ENCODE measurements at regions not wholly inside any gene's neighbourhood (a gene's known extent, or its start where the extent isn't known, plus 50 kb on each side); places are given as distances from the start of the nearest gene placed in this dataset.

- H3K9me3 ChIP-seq = no peaks in the 10 kb centered on the region
- no peak overlapping the region for H3K4me3 ChIP-seq
- no peak for DNase-seq (ENCODE audit: low spot score)
Measured at GRCh38 chr3:194865061-194865460, 179.4 kb downstream of the FAM43A start.

GRCh38 chr3:194865615-194866014 lies 179.9 kb downstream of the FAM43A start:
- Histone ChIP-seq H3K9me3 (no peaks in the 10 kb centered on the region), H3K36me3 (no peaks in the 10 kb centered on the region), H3K27ac (no peak overlapping the region), H3K4me1 (ENCODE audit: control insufficient read depth in 1 of 2, low read depth in 2 of 2) (no peaks in the 10 kb centered on the region), H3K4me3 (no peak overlapping the region), H3K27me3 (replicated peaks; ENCODE audit: insufficient read depth) (no peaks in the 10 kb centered on the region)
- no peak for TF ChIP-seq CTCF (IDR thresholded peaks at IDR 0.05)
- no peak for ATAC-seq (ENCODE audit: insufficient number of reproducible peaks, low FRiP score, low read depth)
- no peak for DNase-seq (ENCODE audit: low spot score)

More at GRCh38 chr3:194865061-194865460, 179.4 kb downstream of the FAM43A start:
- Histone ChIP-seq H3K4me1 (ENCODE audit: control insufficient read depth in 1 of 2, low read depth in 2 of 2) (no peaks in the 10 kb centered on the region), H3K27me3 (replicated peaks; ENCODE audit: insufficient read depth) (no peaks in the 10 kb centered on the region), H3K36me3 (no peaks in the 10 kb centered on the region), H3K27ac (no peak overlapping the region)
- ATAC-seq (ENCODE audit: insufficient number of reproducible peaks, low FRiP score, low read depth) = no peak
- no peak for TF ChIP-seq CTCF (IDR thresholded peaks at IDR 0.05)

- no peak for ATAC-seq (ENCODE audit: insufficient number of reproducible peaks, low FRiP score, low read depth)
Measured at GRCh38 chr3:194866236-194866635, 180.6 kb downstream of the FAM43A start.

GRCh38 chr3:194867270-194867983 lies 181.7 kb downstream of the FAM43A start:
- Histone ChIP-seq H3K36me3 (no peaks in the 10 kb centered on the region), H3K27me3 (replicated peaks; ENCODE audit: insufficient read depth) (no peaks in the 10 kb centered on the region), H3K27ac (no peak overlapping the region), H3K4me1 (ENCODE audit: control insufficient read depth in 1 of 2, low read depth in 2 of 2) (peaks cover 0 to 11% of the 10 kb centered on the region in 2 donors), H3K4me3 (no peak overlapping the region), H3K9me3 (no peaks in the 10 kb centered on the region)
- ATAC-seq (ENCODE audit: insufficient number of reproducible peaks, low FRiP score, low read depth) = no peak
- TF ChIP-seq CTCF (IDR thresholded peaks at IDR 0.05) = no peak
- DNase-seq (ENCODE audit: low spot score) = no peak

More at GRCh38 chr3:194866236-194866635, 180.6 kb downstream of the FAM43A start:
- H3K9me3 ChIP-seq = no peaks in the 10 kb centered on the region
- H3K36me3 ChIP-seq = no peaks in the 10 kb centered on the region
- no peak for TF ChIP-seq CTCF (IDR thresholded peaks at IDR 0.05)
- no peak overlapping the region for H3K4me3 ChIP-seq
- no peaks in the 10 kb centered on the region for H3K27me3 ChIP-seq (replicated peaks; ENCODE audit: insufficient read depth)
- peaks cover 0 to 2% of the 10 kb centered on the region in 2 donors for H3K4me1 ChIP-seq (ENCODE audit: control insufficient read depth in 1 of 2, low read depth in 2 of 2)
- no peak for DNase-seq (ENCODE audit: low spot score)
- no peak overlapping the region for H3K27ac ChIP-seq

- no peak for DNase-seq (ENCODE audit: low spot score)
- ATAC-seq (ENCODE audit: insufficient number of reproducible peaks, low FRiP score, low read depth) = no peak
- no peak for TF ChIP-seq CTCF (IDR thresholded peaks at IDR 0.05)
- H3K36me3 ChIP-seq = no peaks in the 10 kb centered on the region
- no peaks in the 10 kb centered on the region for H3K9me3 ChIP-seq
- no peak overlapping the region for H3K27ac ChIP-seq
- no peaks in the 10 kb centered on the region for H3K27me3 ChIP-seq (replicated peaks; ENCODE audit: insufficient read depth)
- H3K4me1 ChIP-seq (ENCODE audit: control insufficient read depth in 1 of 2, low read depth in 2 of 2) = peaks cover 0 to 11% of the 10 kb centered on the region in 2 donors
- no peak overlapping the region for H3K4me3 ChIP-seq
Measured at GRCh38 chr3:194868831-194869230, 183.1 kb downstream of the FAM43A start.

All from thoracic aorta (tissue), 2 donors.